Mammary epithelial cell (primary cell): ENCODE measurements at regions not wholly inside any gene's neighbourhood (a gene's known extent, or its start where the extent isn't known, plus 50 kb on each side); places are given as distances from the start of the nearest gene placed in this dataset.

Experiments
- EZH2 ChIP-seq: IDR thresholded peaks from 2 replicates; pipeline ENCODE4 v1.6.1; 2012; ENCODE audit warnings: low read length, inconsistent platforms, borderline replicate concordance
- TF ChIP-seq, protein P1 (sequence below), 2 donors: IDR thresholded peaks in 1 of 2; conservative IDR thresholded peaks in 1 of 2; 2 replicates each; pipeline ENCODE4 v1.5.1; 2011 to 2012; ENCODE audit warnings: inconsistent platforms in 2 of 2, low read length in 2 of 2, mild to moderate bottlenecking in 2 of 2, control low read depth in 1 of 2, low read depth in 1 of 2; ENCODE audit not compliant: insufficient read depth in 1 of 2; ENCODE audit errors: extremely low read depth in 1 of 2

DNA sequence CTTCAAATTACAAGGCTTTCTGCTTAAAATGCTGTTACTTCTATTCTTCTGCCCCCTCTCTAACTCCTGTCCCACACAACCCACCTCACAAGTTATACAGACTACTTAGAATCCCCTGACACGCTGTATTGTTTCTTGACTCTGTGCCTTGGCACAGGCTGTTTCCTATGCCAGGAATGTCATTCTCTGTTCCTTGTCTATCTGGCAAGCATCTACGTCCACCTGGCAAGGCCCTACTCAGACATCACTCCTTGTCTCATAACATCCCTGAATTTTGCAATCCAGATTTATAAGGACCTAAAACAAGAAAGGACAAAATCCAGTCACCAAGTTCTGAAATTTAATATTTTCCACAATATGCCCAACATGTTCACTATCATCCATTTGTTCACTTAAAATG lies 182.0 kb upstream of the CHRM3 start:
- TF ChIP-seq, protein P1, sequence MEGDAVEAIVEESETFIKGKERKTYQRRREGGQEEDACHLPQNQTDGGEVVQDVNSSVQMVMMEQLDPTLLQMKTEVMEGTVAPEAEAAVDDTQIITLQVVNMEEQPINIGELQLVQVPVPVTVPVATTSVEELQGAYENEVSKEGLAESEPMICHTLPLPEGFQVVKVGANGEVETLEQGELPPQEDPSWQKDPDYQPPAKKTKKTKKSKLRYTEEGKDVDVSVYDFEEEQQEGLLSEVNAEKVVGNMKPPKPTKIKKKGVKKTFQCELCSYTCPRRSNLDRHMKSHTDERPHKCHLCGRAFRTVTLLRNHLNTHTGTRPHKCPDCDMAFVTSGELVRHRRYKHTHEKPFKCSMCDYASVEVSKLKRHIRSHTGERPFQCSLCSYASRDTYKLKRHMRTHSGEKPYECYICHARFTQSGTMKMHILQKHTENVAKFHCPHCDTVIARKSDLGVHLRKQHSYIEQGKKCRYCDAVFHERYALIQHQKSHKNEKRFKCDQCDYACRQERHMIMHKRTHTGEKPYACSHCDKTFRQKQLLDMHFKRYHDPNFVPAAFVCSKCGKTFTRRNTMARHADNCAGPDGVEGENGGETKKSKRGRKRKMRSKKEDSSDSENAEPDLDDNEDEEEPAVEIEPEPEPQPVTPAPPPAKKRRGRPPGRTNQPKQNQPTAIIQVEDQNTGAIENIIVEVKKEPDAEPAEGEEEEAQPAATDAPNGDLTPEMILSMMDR (conservative IDR thresholded peaks at IDR 0.05 in 1 of 2, IDR thresholded peaks at IDR 0.05 in 1 of 2; ENCODE audit: extremely low read depth in 1 of 2, insufficient read depth in 1 of 2, low read depth in 1 of 2, low read length in 2 of 2): no peak
- TF ChIP-seq EZH2: no peak
